H1 (cell line): ENCODE measurements at regions not wholly inside any gene's neighbourhood (a gene's known extent, or its start where the extent isn't known, plus 50 kb on each side); places are given as distances from the start of the nearest gene placed in this dataset.
A peak's percentile ranks its signal among the peaks of the same experiment; 100 is the strongest.

Experiments used
- CTCF ChIA-PET: fragments of 300-600 bp; sonication (Branson Sonifier 250); formaldehyde crosslinking; loops from one replicate; lab custom pipeline; 2021; ENCODE audit not compliant: partially characterized antibody; lab: Charles Lee
- POLR2A ChIA-PET: fragments of 300-600 bp; sonication (Branson Sonifier 250); formaldehyde crosslinking; loops from one replicate; lab custom pipeline; 2021; ENCODE audit warnings: inconsistent platforms; ENCODE audit not compliant: partially characterized antibody; lab: Charles Lee
- DNase-seq, 2 experiments: peaks; one replicate each; pipeline versions ENCODE4 v3.0.0 to v3.0.0-alpha.2; 2010 to 2022; ENCODE audit warnings: low spot score in 2 of 2, low read depth in 1 of 2, mixed read lengths in 1 of 2
- FAIRE-seq: peaks from 2 replicates; lab custom pipeline; 2011; peaks lifted over from hg19 to GRCh38; lab: Jason Lieb, UNC
- H2AFZ ChIP-seq: 2 replicates; pipeline ENCODE4 v1.8.1; 2012; ENCODE audit warnings: low read length, inconsistent platforms
- H2AK5ac ChIP-seq: 2 replicates; pipeline ENCODE4 v1.6.1; 2013; ENCODE audit warnings: low read depth, low read length
- H2BK120ac ChIP-seq: replicated peaks from 2 replicates; pipeline ENCODE3; 2013; ENCODE audit warnings: low read depth, low read length, inconsistent platforms
- H2BK12ac ChIP-seq: 2 replicates; pipeline ENCODE4 v1.6.1; 2013; ENCODE audit warnings: low read depth, low read length
- H2BK15ac ChIP-seq: 2 replicates; pipeline ENCODE4 v1.6.1; 2013; ENCODE audit warnings: low read length
- H2BK20ac ChIP-seq: 2 replicates; pipeline ENCODE4 v1.6.1; 2013; ENCODE audit warnings: low read length
- H2BK5ac ChIP-seq: 2 replicates; pipeline ENCODE4 v1.6.1; 2013; ENCODE audit warnings: low read depth, low read length
- H3K14ac ChIP-seq: 2 replicates; pipeline ENCODE4 v1.6.1; 2013; ENCODE audit warnings: inconsistent platforms; ENCODE audit not compliant: insufficient read length
- H3K18ac ChIP-seq: 2 replicates; pipeline ENCODE4 v1.6.1; 2013; ENCODE audit warnings: low read length; ENCODE audit errors: extremely low read depth
- H3K23ac ChIP-seq: 2 replicates; pipeline ENCODE4 v1.6.1; 2013; ENCODE audit warnings: inconsistent platforms; ENCODE audit not compliant: insufficient read length
- H3K23me2 ChIP-seq: 2 replicates; pipeline ENCODE4 v1.6.1; 2013; ENCODE audit warnings: low read depth, low read length
- H3K27ac ChIP-seq: 2 replicates; pipeline ENCODE4 v1.6.1; 2011; ENCODE audit warnings: low read depth, low read length, inconsistent platforms
- H3K27me3 ChIP-seq, 4 experiments: replicated peaks in 1 of 4; 1 replicate in 1 of 4; 2 replicates in 3 of 4; pipeline versions ENCODE4 v1.6.1 to v1.8.1; 2011 to 2013; ENCODE audit warnings: low read length in 3 of 4, mild to moderate bottlenecking in 3 of 4, inconsistent platforms in 2 of 4, mixed read lengths in 2 of 4, moderate library complexity in 1 of 4; ENCODE audit not compliant: control insufficient read depth in 3 of 4, insufficient read depth in 3 of 4; ENCODE audit errors: extremely low read depth in 1 of 4
- H3K36me3 ChIP-seq, 4 experiments: 2 replicates each; pipeline versions ENCODE4 v1.6.1 to v1.8.1; 2011 to 2013; ENCODE audit warnings: mild to moderate bottlenecking in 4 of 4, low read length in 3 of 4, moderate library complexity in 2 of 4, control low read depth in 1 of 4, inconsistent platforms in 1 of 4; ENCODE audit not compliant: insufficient read depth in 4 of 4, control insufficient read depth in 2 of 4
- H3K4ac ChIP-seq: replicated peaks from 2 replicates; pipeline ENCODE3; 2013; ENCODE audit warnings: low read length, low read depth, mixed read lengths, inconsistent platforms; ENCODE audit not compliant: insufficient read length
- H3K4me1 ChIP-seq, 4 experiments: replicated peaks in 1 of 4; 1 replicate in 1 of 4; 2 replicates in 3 of 4; pipeline versions ENCODE4 v1.6.1 to v1.8.1; 2011 to 2013; ENCODE audit warnings: low read length in 3 of 4, inconsistent platforms in 2 of 4, mixed read lengths in 1 of 4; ENCODE audit not compliant: insufficient read depth in 4 of 4, control insufficient read depth in 3 of 4
- H3K4me2 ChIP-seq, 2 experiments: 2 replicates each; pipeline versions ENCODE4 v1.6.1 to v1.8.1; 2011 to 2013; ENCODE audit warnings: low read depth in 2 of 2, low read length in 2 of 2, control low read depth in 1 of 2, inconsistent platforms in 1 of 2, mild to moderate bottlenecking in 1 of 2; ENCODE audit not compliant: insufficient read depth in 1 of 2
- H3K4me3 ChIP-seq, 4 experiments: fragments of 200-600, 300-600 bp in 1 of 4; sonication (generic), shearing (Covaris generic), sonication (Bioruptor Twin) in 1 of 4; 2 replicates each; pipeline versions ENCODE4 v1.5.1 to v1.8.1; 2011 to 2016; ENCODE audit warnings: low read length in 4 of 4, low read depth in 3 of 4, control low read depth in 2 of 4, inconsistent platforms in 2 of 4, mild to moderate bottlenecking in 2 of 4, mixed read lengths in 1 of 4, moderate library complexity in 1 of 4; ENCODE audit not compliant: insufficient read depth in 2 of 4; ENCODE audit errors: extremely low read depth in 1 of 4
- H3K56ac ChIP-seq: replicated peaks from 2 replicates; pipeline ENCODE3; 2013; ENCODE audit warnings: low read depth, mild to moderate bottlenecking, mixed read lengths, low read length, inconsistent platforms; ENCODE audit not compliant: insufficient read length
- H3K79me1 ChIP-seq: 2 replicates; pipeline ENCODE4 v1.6.1; 2013; ENCODE audit warnings: low read depth, low read length, control low read depth
- H3K79me2 ChIP-seq, 2 experiments: 2 replicates each; pipeline versions ENCODE4 v1.6.1 to v1.8.1; 2012 to 2013; ENCODE audit warnings: low read length in 2 of 2, mild to moderate bottlenecking in 2 of 2, inconsistent platforms in 1 of 2; ENCODE audit not compliant: insufficient read depth in 2 of 2, control insufficient read depth in 1 of 2
- H3K9ac ChIP-seq, 4 experiments: replicated peaks in 1 of 4; 1 replicate in 1 of 4; 2 replicates in 3 of 4; pipeline versions ENCODE4 v1.6.1 to v1.8.1; 2011 to 2013; ENCODE audit warnings: low read depth in 3 of 4, low read length in 3 of 4, control low read depth in 2 of 4, mild to moderate bottlenecking in 2 of 4, moderate library complexity in 2 of 4, inconsistent platforms in 1 of 4; ENCODE audit errors: extremely low read depth in 1 of 4
- H3K9me3 ChIP-seq, 2 experiments: 2 replicates each; pipeline versions ENCODE4 v1.6.1 to v1.8.1; 2012 to 2013; ENCODE audit warnings: mild to moderate bottlenecking in 2 of 2, moderate library complexity in 2 of 2, control low read depth in 1 of 2, inconsistent platforms in 1 of 2, low read depth in 1 of 2, low read length in 1 of 2, mixed read lengths in 1 of 2; ENCODE audit not compliant: insufficient read depth in 2 of 2
- H4K20me1 ChIP-seq, 2 experiments: replicated peaks in 1 of 2; 2 replicates each; pipeline versions ENCODE3 to v1.8.1; 2011 to 2013; ENCODE audit warnings: inconsistent platforms in 2 of 2, low read length in 2 of 2, mild to moderate bottlenecking in 1 of 2; ENCODE audit not compliant: insufficient read depth in 2 of 2, control insufficient read depth in 1 of 2
- H4K5ac ChIP-seq: 2 replicates; pipeline ENCODE4 v1.6.1; 2013; ENCODE audit warnings: low read length, low read depth, mixed read lengths, inconsistent platforms; ENCODE audit not compliant: insufficient read length
- H4K8ac ChIP-seq: 2 replicates; pipeline ENCODE4 v1.8.0; 2013; ENCODE audit warnings: mild to moderate bottlenecking, moderate library complexity, low read length, inconsistent platforms; ENCODE audit not compliant: insufficient read depth; ENCODE audit errors: extremely low read depth
- H4K91ac ChIP-seq: replicated peaks from 2 replicates; pipeline ENCODE3; 2013; ENCODE audit warnings: low read length, mixed read lengths, inconsistent platforms; ENCODE audit not compliant: insufficient read length
- CBX5 ChIP-seq: fragments of 300-800, 300-1000 bp; sonication (generic); IDR thresholded peaks from 2 replicates; pipeline ENCODE4 v1.7.1; 2016; ENCODE audit warnings: antibody characterized with exemption, low read length, low read depth
- CTBP2 ChIP-seq: IDR thresholded peaks from 2 replicates; pipeline ENCODE4 v1.7.0; 2011; ENCODE audit warnings: borderline replicate concordance, mild to moderate bottlenecking, moderate library complexity, mixed read lengths, low read length; ENCODE audit not compliant: insufficient read depth, insufficient read length
- EP300 ChIP-seq, 2 experiments: IDR thresholded peaks; 1 replicate in 1 of 2; 2 replicates in 1 of 2; pipeline ENCODE4 v1.6.1; 2011 to 2012; ENCODE audit warnings: low read depth in 2 of 2, low read length in 2 of 2, mild to moderate bottlenecking in 2 of 2, borderline replicate concordance in 1 of 2, inconsistent platforms in 1 of 2, moderate library complexity in 1 of 2
- GTF2F1 ChIP-seq: IDR thresholded peaks from 2 replicates; pipeline ENCODE4 v1.6.1; 2012; ENCODE audit warnings: low read depth, low read length, improper control_type of control experiment, borderline replicate concordance
- MAX ChIP-seq: IDR thresholded peaks from 2 replicates; pipeline ENCODE4 v1.6.1; 2012; ENCODE audit warnings: inconsistent platforms
- RNF2 ChIP-seq: fragments of 200-900, 300-1000 bp; sonication (generic); IDR thresholded peaks from 2 replicates; pipeline ENCODE4 v1.7.1; 2016; ENCODE audit warnings: borderline replicate concordance, low read depth, mild to moderate bottlenecking, antibody characterized with exemption, low read length; ENCODE audit not compliant: poor library complexity, severe bottlenecking; ENCODE audit errors: missing control alignments
- WGBS, 2 experiments: shearing (Covaris generic) in 1 of 2; methylation state at CpG; one replicate each; pipeline versions ENCODE4 v1.1.6 to v1.1.7; 2013 to 2015; ENCODE audit warnings: low lambda C conversion rate in 2 of 2, mixed read lengths in 2 of 2, inconsistent platforms in 1 of 2, low coverage in 1 of 2, missing lambda C conversion rate in 1 of 2; ENCODE audit not compliant: insufficient replicate concordance in 2 of 2, insufficient coverage in 1 of 2, insufficient read length in 1 of 2; ENCODE audit errors: extremely low coverage in 1 of 2, missing lambda C conversion rate in 1 of 2; 5-methylcytosine and 5-hydroxymethylcytosine counted together
- TF ChIP-seq, protein P1 (sequence below), 3 experiments: IDR thresholded peaks; 1 replicate in 2 of 3; 2 replicates in 1 of 3; pipeline versions ENCODE4 v1.5.1 to v1.6.1; 2011; ENCODE audit warnings: low read length in 3 of 3, mild to moderate bottlenecking in 3 of 3, inconsistent platforms in 2 of 3, low read depth in 1 of 3, moderate library complexity in 1 of 3; ENCODE audit not compliant: insufficient read depth in 1 of 3; ENCODE audit errors: control extremely low read depth in 1 of 3

DNA sequence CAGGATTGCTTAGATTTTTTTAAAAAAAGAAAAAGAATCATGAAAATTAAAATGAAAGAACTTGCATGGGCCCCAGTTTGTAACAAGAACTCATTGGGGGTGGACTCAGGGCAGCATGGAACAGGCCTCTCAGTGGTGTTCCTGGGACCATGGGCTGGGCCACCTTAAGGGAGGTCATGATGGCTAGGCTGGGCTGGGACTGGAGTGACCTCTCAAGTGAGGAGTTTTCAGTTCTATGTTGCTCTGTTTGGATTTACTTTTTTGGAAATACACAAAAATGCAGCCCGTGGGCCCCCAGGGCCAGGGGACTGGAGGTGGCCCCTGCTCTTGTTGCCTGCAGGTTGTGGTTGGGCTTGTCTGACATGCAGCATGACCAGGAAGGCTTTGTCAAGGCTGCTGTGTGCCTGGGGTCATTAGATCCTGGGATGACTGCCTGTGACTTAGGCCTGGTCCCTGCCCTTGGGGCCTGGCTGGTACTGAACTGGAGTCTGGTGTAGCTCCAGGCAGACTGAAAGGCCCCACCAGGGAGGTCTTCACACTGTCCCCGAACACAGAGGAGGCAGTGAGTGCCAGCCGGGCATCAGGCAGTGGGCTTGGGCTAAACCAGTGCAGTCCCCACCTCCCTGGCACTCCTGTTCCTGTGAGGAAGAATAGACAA lies 115.6 kb downstream of the GLI2 start:
- Histone ChIP-seq H3K23me2 (0 out of 2 replicates have a peak, but pooled peaks cover 1% of the 10 kb centered on the region), H3K4ac (no peak overlapping the region), H3K27me3 (no peaks in the 10 kb centered on the region), H3K4me1 (peaks cover 0 to 6% (median 3%) of the 10 kb centered on the region in 4 experiments; a peak in 5 of 7 replicates), H2BK120ac (no peak overlapping the region), H3K27ac (no peak overlapping the region), H4K91ac (no peak overlapping the region), H3K9ac (no peak overlapping the region), H4K8ac (no peak overlapping the region), H3K14ac (no peak overlapping the region), H4K20me1 (peaks cover 10 to 19% of the 10 kb centered on the region in 2 experiments), H3K4me2 (no peak overlapping the region), H2AK5ac (no peak overlapping the region), H2AFZ (no peak overlapping the region), H3K4me3 (no peak overlapping the region), H3K36me3 (no peaks in the 10 kb centered on the region; a peak in 1 of 8 replicates), H3K79me1 (peaks cover 23% of the 10 kb centered on the region), H3K9me3 (no peaks in the 10 kb centered on the region), H2BK12ac (0 out of 2 replicates have a peak overlapping the region, but pooled peaks have one; percentile 9), H2BK5ac (no peak overlapping the region), H3K79me2 (peaks cover 0 to 15% of the 10 kb centered on the region in 2 experiments; a peak in 1 of 4 replicates), H4K5ac (no peak overlapping the region), H3K18ac (no peak overlapping the region), H3K23ac (no peak overlapping the region), H3K56ac (no peak overlapping the region), H2BK20ac (no peak overlapping the region), H2BK15ac (0 out of 2 replicates have a peak overlapping the region, but pooled peaks have one; percentile 2)
- CTCF ChIA-PET: interaction anchor here (1.4 to 13.2 kb wide), 4 partner anchors 18 to 200 kb away, joined by 4 to 158 read pairs (median 5); no protein-coding TSS in a partner anchor
- FAIRE-seq (no peak), DNase-seq (no peak)
- 93% methylated on average over 3 of the region's 3 CpGs; no CpG with 5 or more reads in 1 of the 2 experiments for WGBS, 2 experiments
- POLR2A ChIA-PET: interaction anchor here (1.3 kb wide), 1 partner anchor 9 kb away, joined by 3 read pairs; no protein-coding TSS in a partner anchor
- TF ChIP-seq CTBP2 (no peak), MAX (no peak), CBX5 (no peak), RNF2 (no peak), EP300 (IDR thresholded peaks at IDR 0.05; ENCODE audit: borderline replicate concordance in 1 of 2, low read depth in 2 of 2, low read length in 2 of 2) (no peak), GTF2F1 (no peak)
- TF ChIP-seq, protein P1, sequence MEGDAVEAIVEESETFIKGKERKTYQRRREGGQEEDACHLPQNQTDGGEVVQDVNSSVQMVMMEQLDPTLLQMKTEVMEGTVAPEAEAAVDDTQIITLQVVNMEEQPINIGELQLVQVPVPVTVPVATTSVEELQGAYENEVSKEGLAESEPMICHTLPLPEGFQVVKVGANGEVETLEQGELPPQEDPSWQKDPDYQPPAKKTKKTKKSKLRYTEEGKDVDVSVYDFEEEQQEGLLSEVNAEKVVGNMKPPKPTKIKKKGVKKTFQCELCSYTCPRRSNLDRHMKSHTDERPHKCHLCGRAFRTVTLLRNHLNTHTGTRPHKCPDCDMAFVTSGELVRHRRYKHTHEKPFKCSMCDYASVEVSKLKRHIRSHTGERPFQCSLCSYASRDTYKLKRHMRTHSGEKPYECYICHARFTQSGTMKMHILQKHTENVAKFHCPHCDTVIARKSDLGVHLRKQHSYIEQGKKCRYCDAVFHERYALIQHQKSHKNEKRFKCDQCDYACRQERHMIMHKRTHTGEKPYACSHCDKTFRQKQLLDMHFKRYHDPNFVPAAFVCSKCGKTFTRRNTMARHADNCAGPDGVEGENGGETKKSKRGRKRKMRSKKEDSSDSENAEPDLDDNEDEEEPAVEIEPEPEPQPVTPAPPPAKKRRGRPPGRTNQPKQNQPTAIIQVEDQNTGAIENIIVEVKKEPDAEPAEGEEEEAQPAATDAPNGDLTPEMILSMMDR (IDR thresholded peaks at IDR 0.05; ENCODE audit: control extremely low read depth in 1 of 3, insufficient read depth in 1 of 3, low read depth in 1 of 3, low read length in 3 of 3): no peak
